Neural cell (in vitro differentiated cells): ENCODE measurements at regions not wholly inside any gene's neighbourhood (a gene's known extent, or its start where the extent isn't known, plus 50 kb on each side); places are given as distances from the start of the nearest gene placed in this dataset.

Source experiments
- H2AFZ ChIP-seq: fragments of 200-600, 300-800 bp; sonication (generic), shearing (Covaris generic); 2 replicates; pipeline ENCODE4 v1.6.0; 2014; ENCODE audit warnings: low read depth, mild to moderate bottlenecking, antibody characterized with exemption, low read length, moderate library complexity
- H3F3A ChIP-seq: fragments of 200-600 bp; shearing (Covaris generic); 2 replicates; pipeline ENCODE4 v1.6.1; 2016; ENCODE audit warnings: mild to moderate bottlenecking, moderate library complexity, mixed read lengths, antibody characterized with exemption, low read length; ENCODE audit not compliant: insufficient read depth, poor library complexity, severe bottlenecking
- H3K27ac ChIP-seq: fragments of 200-600, 300-800 bp; sonication (generic), shearing (Covaris generic); 2 replicates; pipeline ENCODE4 v1.5.1; 2014; ENCODE audit warnings: mild to moderate bottlenecking, low read length, moderate library complexity
- H3K27me3 ChIP-seq: fragments of 300-800, 200-600 bp; sonication (generic), shearing (Covaris generic); 2 replicates; pipeline ENCODE4 v1.6.0; 2014; ENCODE audit warnings: mild to moderate bottlenecking, low read depth, low read length, moderate library complexity; ENCODE audit not compliant: insufficient read depth
- H3K36me3 ChIP-seq: fragments of 300-800, 200-600 bp; sonication (generic), shearing (Covaris generic); 2 replicates; pipeline ENCODE4 v1.5.1; 2014; ENCODE audit warnings: mild to moderate bottlenecking, antibody characterized with exemption, low read length, moderate library complexity; ENCODE audit not compliant: insufficient read depth
- H3K4me2 ChIP-seq: fragments of 300-800, 200-600 bp; sonication (generic), shearing (Covaris generic); 2 replicates; pipeline ENCODE4 v1.6.0; 2014; ENCODE audit warnings: mild to moderate bottlenecking, low read length
- H3K4me3 ChIP-seq: fragments of 300-800, 200-600 bp; sonication (generic), shearing (Covaris generic); 2 replicates; pipeline ENCODE4 v1.5.1; 2014; ENCODE audit warnings: mild to moderate bottlenecking, low read length, moderate library complexity
- H3K79me2 ChIP-seq: fragments of 200-600 bp; shearing (Covaris generic); replicated peaks from 2 replicates; pipeline ENCODE4 v1.6.0; 2014; ENCODE audit warnings: mild to moderate bottlenecking, low read length, moderate library complexity; ENCODE audit not compliant: insufficient read depth
- H3K9ac ChIP-seq: fragments of 300-800, 200-600 bp; sonication (generic), shearing (Covaris generic); 2 replicates; pipeline ENCODE4 v1.6.1; 2016; ENCODE audit warnings: mild to moderate bottlenecking, low read length, mixed read lengths
- H3K9me2 ChIP-seq: fragments of 200-600 bp; shearing (Covaris generic); 2 replicates; pipeline ENCODE4 v1.6.1; 2016; ENCODE audit warnings: mild to moderate bottlenecking, low read length, mixed read lengths; ENCODE audit not compliant: insufficient read depth
- H3K9me3 ChIP-seq: fragments of 200-600, 300-800 bp; sonication (generic), shearing (Covaris generic); 2 replicates; pipeline ENCODE4 v1.6.1; 2016; ENCODE audit warnings: mild to moderate bottlenecking, mixed run types, low read length, moderate library complexity, mixed read lengths
- H4K20me1 ChIP-seq: fragments of 200-600 bp; shearing (Covaris generic); 2 replicates; pipeline ENCODE4 v1.6.1; 2016; ENCODE audit warnings: mild to moderate bottlenecking, mixed run types; ENCODE audit not compliant: insufficient read depth
- EP300 ChIP-seq: fragments of 450-650 bp; conservative IDR thresholded peaks from 2 replicates; pipeline ENCODE4 v1.6.1; 2014; ENCODE audit warnings: antibody characterized with exemption, mild to moderate bottlenecking, moderate library complexity; ENCODE audit not compliant: poor library complexity, severe bottlenecking
- EZH2 ChIP-seq: fragments of 200-600, 300-800 bp; shearing (Covaris generic), sonication (generic); IDR thresholded peaks from 2 replicates; pipeline ENCODE4 v1.6.1; 2014; ENCODE audit warnings: antibody characterized with exemption, low read length, borderline replicate concordance, mild to moderate bottlenecking; ENCODE audit not compliant: insufficient read depth, poor library complexity, severe bottlenecking
- MXI1 ChIP-seq: fragments of 450-650 bp; conservative IDR thresholded peaks from 2 replicates; pipeline ENCODE4 v1.6.1; 2014; ENCODE audit warnings: antibody characterized with exemption, mild to moderate bottlenecking; ENCODE audit not compliant: poor library complexity, severe bottlenecking
- POLR2AphosphoS5 ChIP-seq: IDR thresholded peaks from 2 replicates; pipeline ENCODE4 v1.6.1; 2012
- RAD21 ChIP-seq: fragments of 450-650 bp; conservative IDR thresholded peaks from 2 replicates; pipeline ENCODE4 v1.6.1; 2014; ENCODE audit warnings: antibody characterized with exemption, mild to moderate bottlenecking, moderate library complexity
- SMC3 ChIP-seq: fragments of 450-650 bp; conservative IDR thresholded peaks from 2 replicates; pipeline ENCODE4 v1.6.1; 2014; ENCODE audit warnings: antibody characterized with exemption, mild to moderate bottlenecking, moderate library complexity; ENCODE audit not compliant: poor library complexity
- TAF1 ChIP-seq: IDR thresholded peaks from 2 replicates; pipeline ENCODE4 v1.6.1; 2012; ENCODE audit warnings: low read depth
- TF ChIP-seq, protein P1 (sequence below): IDR thresholded peaks from 2 replicates; pipeline ENCODE4 v1.6.1; 2012; ENCODE audit warnings: borderline replicate concordance
- TF ChIP-seq, protein P2 (sequence below): fragments of 450-650 bp; IDR thresholded peaks from 2 replicates; pipeline ENCODE4 v1.5.1; 2014; ENCODE audit warnings: antibody characterized with exemption, mild to moderate bottlenecking, moderate library complexity; ENCODE audit not compliant: poor library complexity, severe bottlenecking

DNA sequence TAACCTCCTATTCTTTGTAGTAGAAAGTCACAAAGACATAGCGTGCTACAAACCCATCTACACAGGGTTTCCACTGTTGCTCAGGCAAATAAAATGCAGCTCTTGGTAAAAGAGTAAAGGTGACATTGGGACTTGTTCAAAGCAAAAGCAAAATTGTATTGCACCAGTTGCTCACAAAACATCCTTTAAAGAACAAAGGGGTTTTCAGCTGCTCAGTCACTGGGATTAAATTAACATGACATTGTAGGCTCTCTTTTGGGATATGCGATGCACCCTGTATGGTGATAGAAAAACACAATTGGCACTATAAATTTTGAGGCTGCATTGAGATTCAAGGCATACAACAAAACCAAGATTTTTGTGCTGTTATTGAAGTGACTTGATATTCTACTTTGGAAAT, 447.3 kb upstream of the CNTN3 start:
- no peaks in the 10 kb centered on the region for H3K79me2 ChIP-seq
- H3K9ac ChIP-seq: no peak overlapping the region
- no peak overlapping the region for H3K4me3 ChIP-seq
- H3K36me3 ChIP-seq: no peaks in the 10 kb centered on the region
- no peaks in the 10 kb centered on the region for H3K9me2 ChIP-seq
- H3K4me2 ChIP-seq: no peak overlapping the region
- no peak overlapping the region for H3K27ac ChIP-seq
- no peaks in the 10 kb centered on the region for H3F3A ChIP-seq
- H3K9me3 ChIP-seq: no peaks in the 10 kb centered on the region
- TF ChIP-seq MXI1: no peak
- no peak for TF ChIP-seq EZH2
- TF ChIP-seq, protein P1, sequence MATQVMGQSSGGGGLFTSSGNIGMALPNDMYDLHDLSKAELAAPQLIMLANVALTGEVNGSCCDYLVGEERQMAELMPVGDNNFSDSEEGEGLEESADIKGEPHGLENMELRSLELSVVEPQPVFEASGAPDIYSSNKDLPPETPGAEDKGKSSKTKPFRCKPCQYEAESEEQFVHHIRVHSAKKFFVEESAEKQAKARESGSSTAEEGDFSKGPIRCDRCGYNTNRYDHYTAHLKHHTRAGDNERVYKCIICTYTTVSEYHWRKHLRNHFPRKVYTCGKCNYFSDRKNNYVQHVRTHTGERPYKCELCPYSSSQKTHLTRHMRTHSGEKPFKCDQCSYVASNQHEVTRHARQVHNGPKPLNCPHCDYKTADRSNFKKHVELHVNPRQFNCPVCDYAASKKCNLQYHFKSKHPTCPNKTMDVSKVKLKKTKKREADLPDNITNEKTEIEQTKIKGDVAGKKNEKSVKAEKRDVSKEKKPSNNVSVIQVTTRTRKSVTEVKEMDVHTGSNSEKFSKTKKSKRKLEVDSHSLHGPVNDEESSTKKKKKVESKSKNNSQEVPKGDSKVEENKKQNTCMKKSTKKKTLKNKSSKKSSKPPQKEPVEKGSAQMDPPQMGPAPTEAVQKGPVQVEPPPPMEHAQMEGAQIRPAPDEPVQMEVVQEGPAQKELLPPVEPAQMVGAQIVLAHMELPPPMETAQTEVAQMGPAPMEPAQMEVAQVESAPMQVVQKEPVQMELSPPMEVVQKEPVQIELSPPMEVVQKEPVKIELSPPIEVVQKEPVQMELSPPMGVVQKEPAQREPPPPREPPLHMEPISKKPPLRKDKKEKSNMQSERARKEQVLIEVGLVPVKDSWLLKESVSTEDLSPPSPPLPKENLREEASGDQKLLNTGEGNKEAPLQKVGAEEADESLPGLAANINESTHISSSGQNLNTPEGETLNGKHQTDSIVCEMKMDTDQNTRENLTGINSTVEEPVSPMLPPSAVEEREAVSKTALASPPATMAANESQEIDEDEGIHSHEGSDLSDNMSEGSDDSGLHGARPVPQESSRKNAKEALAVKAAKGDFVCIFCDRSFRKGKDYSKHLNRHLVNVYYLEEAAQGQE: no peak
- TF ChIP-seq POLR2AphosphoS5: no peak
- TF ChIP-seq EP300: no peak
- no peak for TF ChIP-seq TAF1
- no peak for TF ChIP-seq RAD21
- TF ChIP-seq, protein P2, sequence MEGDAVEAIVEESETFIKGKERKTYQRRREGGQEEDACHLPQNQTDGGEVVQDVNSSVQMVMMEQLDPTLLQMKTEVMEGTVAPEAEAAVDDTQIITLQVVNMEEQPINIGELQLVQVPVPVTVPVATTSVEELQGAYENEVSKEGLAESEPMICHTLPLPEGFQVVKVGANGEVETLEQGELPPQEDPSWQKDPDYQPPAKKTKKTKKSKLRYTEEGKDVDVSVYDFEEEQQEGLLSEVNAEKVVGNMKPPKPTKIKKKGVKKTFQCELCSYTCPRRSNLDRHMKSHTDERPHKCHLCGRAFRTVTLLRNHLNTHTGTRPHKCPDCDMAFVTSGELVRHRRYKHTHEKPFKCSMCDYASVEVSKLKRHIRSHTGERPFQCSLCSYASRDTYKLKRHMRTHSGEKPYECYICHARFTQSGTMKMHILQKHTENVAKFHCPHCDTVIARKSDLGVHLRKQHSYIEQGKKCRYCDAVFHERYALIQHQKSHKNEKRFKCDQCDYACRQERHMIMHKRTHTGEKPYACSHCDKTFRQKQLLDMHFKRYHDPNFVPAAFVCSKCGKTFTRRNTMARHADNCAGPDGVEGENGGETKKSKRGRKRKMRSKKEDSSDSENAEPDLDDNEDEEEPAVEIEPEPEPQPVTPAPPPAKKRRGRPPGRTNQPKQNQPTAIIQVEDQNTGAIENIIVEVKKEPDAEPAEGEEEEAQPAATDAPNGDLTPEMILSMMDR: no peak
- no peak for TF ChIP-seq SMC3
- no peaks in the 10 kb centered on the region for H3K27me3 ChIP-seq
- no peaks in the 10 kb centered on the region for H4K20me1 ChIP-seq
- H2AFZ ChIP-seq: no peak overlapping the region

GRCh38 chr3:75075158-75075557, 460.7 kb upstream of the CNTN3 start:
- H3K36me3 ChIP-seq: no peaks in the 10 kb centered on the region
- H3K27me3 ChIP-seq: no peaks in the 10 kb centered on the region
- no peaks in the 10 kb centered on the region for H3K9me3 ChIP-seq
- no peak overlapping the region for H3K9ac ChIP-seq
- H2AFZ ChIP-seq: no peak overlapping the region
- no peaks in the 10 kb centered on the region for H3F3A ChIP-seq
- H3K27ac ChIP-seq: no peak overlapping the region
- H4K20me1 ChIP-seq: no peaks in the 10 kb centered on the region
- H3K79me2 ChIP-seq: no peaks in the 10 kb centered on the region
- H3K4me2 ChIP-seq: no peak overlapping the region
- no peaks in the 10 kb centered on the region for H3K9me2 ChIP-seq
- H3K4me3 ChIP-seq: no peak overlapping the region
- TF ChIP-seq MXI1 (no peak), RAD21 (no peak), EP300 (no peak), POLR2AphosphoS5 (no peak), TAF1 (no peak), SMC3 (no peak), EZH2 (no peak)
- TF ChIP-seq, protein P2: no peak
- TF ChIP-seq, protein P1: no peak
